ENCODE measurements at regions not wholly inside any gene's neighbourhood (a gene's known extent, or its start where the extent isn't known, plus 50 kb on each side); places are given as distances from the start of the nearest gene placed in this dataset.

- TF ChIP-seq CTCF (IDR thresholded peaks at IDR 0.05) (no peak), POLR2A (IDR thresholded peaks at IDR 0.05) (no peak)
Measured at GRCh38 chr4:20106921-20107320, 144.8 kb upstream of the SLIT2 start.
